Stimulated activated naive CD4-positive, alpha-beta T cell treated with Interleukin-2 at 50 U/mL for 16 hours (primary cell): ENCODE measurements at regions not wholly inside any gene's neighbourhood (a gene's known extent, or its start where the extent isn't known, plus 50 kb on each side); places are given as distances from the start of the nearest gene placed in this dataset.
"Not testable (repeated sequence)": the region's sequence is repeated elsewhere in the genome, so short reads cannot be mapped to it uniquely, and the experiment has no call there.

Experiments used
- DNase-seq: peaks from one replicate; lab custom pipeline; 2025; lab: John Stamatoyannopoulos, UW

- no peak for DNase-seq
These were observed 460.3 kb downstream of the EPM2A start for GRCh38 chr6:145275019-145275418.

GRCh38 chr6:145275787-145276186, 459.5 kb downstream of the EPM2A start:
- no peak for DNase-seq

- no peak for DNase-seq
These were observed 458.6 kb downstream of the EPM2A start for GRCh38 chr6:145276756-145277155.

GRCh38 chr6:145277358-145278086, 457.8 kb downstream of the EPM2A start:
- DNase-seq: no peak

- DNase-seq: no peak
These were observed 457.0 kb downstream of the EPM2A start for GRCh38 chr6:145278163-145278807.

- DNase-seq: no peak
These were observed 455.8 kb downstream of the EPM2A start for GRCh38 chr6:145279551-145279950.

- DNase-seq: no peak
These were observed 455.3 kb downstream of the EPM2A start for GRCh38 chr6:145279993-145280392.

GRCh38 chr6:145283209-145283608, 452.1 kb downstream of the EPM2A start:
- DNase-seq: not testable (repeated sequence)

GRCh38 chr6:145283856-145284255, 451.5 kb downstream of the EPM2A start:
- DNase-seq: no peak

GRCh38 chr6:145286916-145287315, 448.4 kb downstream of the EPM2A start:
- no peak for DNase-seq

GRCh38 chr6:145289573-145289972, 445.7 kb downstream of the EPM2A start:
- no peak for DNase-seq

- DNase-seq: no peak
These were observed 445.2 kb downstream of the EPM2A start for GRCh38 chr6:145290122-145290521.

- no peak for DNase-seq
These were observed 443.3 kb downstream of the EPM2A start for GRCh38 chr6:145292066-145292465.

- no peak for DNase-seq
These were observed 440.4 kb downstream of the EPM2A start for GRCh38 chr6:145294942-145295341.

- no peak for DNase-seq
These were observed 439.6 kb downstream of the EPM2A start for GRCh38 chr6:145295746-145296145.

GRCh38 chr6:145305670-145306069, 429.6 kb downstream of the EPM2A start:
- DNase-seq: no peak

- DNase-seq: no peak
These were observed 428.8 kb downstream of the EPM2A start for GRCh38 chr6:145306489-145306888.

- DNase-seq: no peak
These were observed 425.3 kb downstream of the EPM2A start for GRCh38 chr6:145309842-145310535.

- no peak for DNase-seq
These were observed 422.8 kb downstream of the EPM2A start for GRCh38 chr6:145312481-145312880.

GRCh38 chr6:145313041-145313855, 422.1 kb downstream of the EPM2A start:
- DNase-seq: no peak

GRCh38 chr6:145315982-145316600, 419.2 kb downstream of the EPM2A start:
- no peak for DNase-seq

- no peak for DNase-seq
These were observed 416.4 kb downstream of the EPM2A start for GRCh38 chr6:145318952-145319351.
